ENCODE measurements at regions not wholly inside any gene's neighbourhood (a gene's known extent, or its start where the extent isn't known, plus 50 kb on each side); places are given as distances from the start of the nearest gene placed in this dataset.

DNA sequence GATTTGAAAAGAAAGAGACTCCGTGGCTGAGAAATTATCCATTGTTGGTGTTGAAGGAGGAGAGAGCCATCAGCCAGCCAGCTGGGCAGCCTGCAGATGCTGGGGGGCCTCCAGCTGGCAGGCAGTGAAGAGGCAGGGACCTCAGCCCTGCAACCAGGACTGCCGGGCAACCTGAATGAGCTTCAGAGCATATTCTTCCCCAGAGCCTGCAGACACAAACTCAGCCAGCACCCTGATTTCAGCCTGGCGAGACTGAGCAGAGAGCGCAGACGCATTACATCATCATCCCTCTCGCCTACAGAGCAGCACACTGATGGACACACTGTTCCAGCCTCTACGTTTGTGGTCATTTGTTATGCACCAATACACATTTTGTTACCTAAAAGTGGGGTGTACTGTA, 150.7 kb upstream of the RAB6C start:
- TF ChIP-seq, protein P1, sequence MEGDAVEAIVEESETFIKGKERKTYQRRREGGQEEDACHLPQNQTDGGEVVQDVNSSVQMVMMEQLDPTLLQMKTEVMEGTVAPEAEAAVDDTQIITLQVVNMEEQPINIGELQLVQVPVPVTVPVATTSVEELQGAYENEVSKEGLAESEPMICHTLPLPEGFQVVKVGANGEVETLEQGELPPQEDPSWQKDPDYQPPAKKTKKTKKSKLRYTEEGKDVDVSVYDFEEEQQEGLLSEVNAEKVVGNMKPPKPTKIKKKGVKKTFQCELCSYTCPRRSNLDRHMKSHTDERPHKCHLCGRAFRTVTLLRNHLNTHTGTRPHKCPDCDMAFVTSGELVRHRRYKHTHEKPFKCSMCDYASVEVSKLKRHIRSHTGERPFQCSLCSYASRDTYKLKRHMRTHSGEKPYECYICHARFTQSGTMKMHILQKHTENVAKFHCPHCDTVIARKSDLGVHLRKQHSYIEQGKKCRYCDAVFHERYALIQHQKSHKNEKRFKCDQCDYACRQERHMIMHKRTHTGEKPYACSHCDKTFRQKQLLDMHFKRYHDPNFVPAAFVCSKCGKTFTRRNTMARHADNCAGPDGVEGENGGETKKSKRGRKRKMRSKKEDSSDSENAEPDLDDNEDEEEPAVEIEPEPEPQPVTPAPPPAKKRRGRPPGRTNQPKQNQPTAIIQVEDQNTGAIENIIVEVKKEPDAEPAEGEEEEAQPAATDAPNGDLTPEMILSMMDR (IDR thresholded peaks at IDR 0.05; ENCODE audit: low read depth, low read length, poor library complexity, severe bottlenecking), result no peak
- TF ChIP-seq EZH2phosphoT487 (IDR thresholded peaks at IDR 0.05; ENCODE audit: borderline replicate concordance, low read length), result no peak

All from DOHH2 (cell line).